Sigmoid colon (tissue), 6 donors: ENCODE measurements at regions not wholly inside any gene's neighbourhood (a gene's known extent, or its start where the extent isn't known, plus 50 kb on each side); places are given as distances from the start of the nearest gene placed in this dataset.

Source experiments
- DNase-seq: peaks from one replicate; pipeline ENCODE4 v3.0.0-alpha.2; 2019
- H3K27ac ChIP-seq, 4 donors: fragments of 200-600 bp; sonication (generic); one replicate each; pipeline ENCODE4 v1.5.1; 2016 to 2019; ENCODE audit warnings: mild to moderate bottlenecking in 1 of 4
- H3K27me3 ChIP-seq, 3 donors: fragments of 200-600 bp; sonication (generic); one replicate each; pipeline ENCODE4 v1.5.1; 2019; ENCODE audit warnings: mild to moderate bottlenecking in 1 of 3
- H3K36me3 ChIP-seq, 4 donors: fragments of 200-600 bp; sonication (generic); one replicate each; pipeline ENCODE4 v1.5.1; 2016 to 2019
- H3K4me1 ChIP-seq, 4 donors: fragments of 200-600 bp; sonication (generic); one replicate each; pipeline ENCODE4 v1.5.1; 2017 to 2019
- H3K4me3 ChIP-seq, 4 donors: fragments of 200-600 bp; sonication (generic); one replicate each; pipeline ENCODE4 v1.5.1; 2017 to 2019; ENCODE audit warnings: mild to moderate bottlenecking in 2 of 4, moderate library complexity in 1 of 4
- H3K9me3 ChIP-seq, 4 donors: fragments of 200-600 bp in 3 of 4; sonication (generic) in 3 of 4; one replicate each; pipeline versions ENCODE4 v1.5.1 to v1.6.1; 2013 to 2019
- CTCF ChIP-seq, 4 experiments: fragments of 450-650 bp in 3 of 4; fragments of 200-600 bp in 1 of 4; IDR thresholded peaks; one replicate each; pipeline ENCODE4 v1.5.1; 2016 to 2019; ENCODE audit warnings: antibody characterized with exemption in 4 of 4, mild to moderate bottlenecking in 3 of 4, moderate library complexity in 2 of 4
- EP300 ChIP-seq, 4 donors: sonication (generic); formaldehyde crosslinking; IDR thresholded peaks; one replicate each; pipeline ENCODE4 v1.6.1; 2017; ENCODE audit warnings: antibody characterized with exemption in 4 of 4
- POLR2A ChIP-seq, 2 donors: fragments of 450-650 bp; IDR thresholded peaks; one replicate each; pipeline ENCODE4 v1.6.1; 2016; ENCODE audit warnings: antibody characterized with exemption in 2 of 2, mild to moderate bottlenecking in 2 of 2, moderate library complexity in 2 of 2
- POLR2AphosphoS5 ChIP-seq, 4 donors: sonication (generic); formaldehyde crosslinking; IDR thresholded peaks; one replicate each; pipeline ENCODE4 v1.6.1; 2017; ENCODE audit warnings: antibody characterized with exemption in 4 of 4
- WGBS, 2 donors: extraction: QIAGEN DNeasy Blood & Tissue Kit; methylation state at CpG; one replicate each; pipeline ENCODE4 v1.1.7; 2013; 5-methylcytosine and 5-hydroxymethylcytosine counted together
- intact Hi-C: fragments of 100-400 bp; cut with DNase I; formaldehyde crosslinking; loops from one replicate; pipeline ENCODE4 v1.15.1; 2023
- donor health status: healthy with polysubstance abuse.
- donor health status: healthy.

- Histone ChIP-seq H3K36me3 (no peaks in the 10 kb centered on the region), H3K4me3 (no peak overlapping the region), H3K4me1 (no peaks in the 10 kb centered on the region), H3K9me3 (no peaks in the 10 kb centered on the region), H3K27me3 (no peaks in the 10 kb centered on the region), H3K27ac (no peak overlapping the region)
- WGBS, 2 donors: 82 to 84% methylated on average over 3 of the region's 3 CpGs
- DNase-seq: no peak
- TF ChIP-seq EP300 (IDR thresholded peaks at IDR 0.05) (no peak), POLR2AphosphoS5 (IDR thresholded peaks at IDR 0.05) (no peak), CTCF (IDR thresholded peaks at IDR 0.05) (no peak), POLR2A (IDR thresholded peaks at IDR 0.05) (no peak)
- intact Hi-C loops: no loop called here
Observed at GRCh38 chr14:66165337-66165736, 320.8 kb upstream of the CCDC196 start.

GRCh38 chr14:66174453-66174891 is 311.7 kb upstream of the CCDC196 start:
- H3K27ac ChIP-seq: no peak overlapping the region
- DNase-seq: no peak
- WGBS, 2 donors: 72 to 73% methylated on average over 1 of the region's 1 CpG
- no peaks in the 10 kb centered on the region for H3K27me3 ChIP-seq
- TF ChIP-seq POLR2A (IDR thresholded peaks at IDR 0.05) (no peak), POLR2AphosphoS5 (IDR thresholded peaks at IDR 0.05) (no peak), CTCF (IDR thresholded peaks at IDR 0.05) (no peak), EP300 (IDR thresholded peaks at IDR 0.05) (no peak)
- H3K36me3 ChIP-seq: no peaks in the 10 kb centered on the region
- intact Hi-C loops: no loop called here
- no peak overlapping the region for H3K4me3 ChIP-seq
- H3K9me3 ChIP-seq: no peaks in the 10 kb centered on the region
- no peaks in the 10 kb centered on the region for H3K4me1 ChIP-seq

- Histone ChIP-seq H3K27me3 (no peaks in the 10 kb centered on the region), H3K4me3 (no peak overlapping the region), H3K27ac (no peak overlapping the region), H3K36me3 (no peaks in the 10 kb centered on the region), H3K4me1 (no peaks in the 10 kb centered on the region), H3K9me3 (no peaks in the 10 kb centered on the region)
- no peak for TF ChIP-seq EP300 (IDR thresholded peaks at IDR 0.05)
- TF ChIP-seq CTCF (IDR thresholded peaks at IDR 0.05): no peak
- TF ChIP-seq POLR2A (IDR thresholded peaks at IDR 0.05): no peak
- TF ChIP-seq POLR2AphosphoS5 (IDR thresholded peaks at IDR 0.05): no peak
- intact Hi-C loops: no loop called here
- DNase-seq: no peak
- WGBS, 2 donors: 66 to 86% methylated on average over 1 of the region's 1 CpG
Observed at GRCh38 chr14:66177935-66178334, 308.2 kb upstream of the CCDC196 start.

- Histone ChIP-seq H3K27ac (no peak overlapping the region), H3K9me3 (no peaks in the 10 kb centered on the region), H3K4me1 (no peaks in the 10 kb centered on the region), H3K36me3 (no peaks in the 10 kb centered on the region), H3K27me3 (no peaks in the 10 kb centered on the region), H3K4me3 (no peak overlapping the region)
- TF ChIP-seq CTCF (IDR thresholded peaks at IDR 0.05): no peak
- TF ChIP-seq POLR2A (IDR thresholded peaks at IDR 0.05): no peak
- TF ChIP-seq EP300 (IDR thresholded peaks at IDR 0.05): no peak
- no peak for TF ChIP-seq POLR2AphosphoS5 (IDR thresholded peaks at IDR 0.05)
- WGBS, 2 donors: 64 to 82% methylated on average over 1 of the region's 1 CpG
- intact Hi-C loops: no loop called here
- DNase-seq: no peak
Observed at GRCh38 chr14:66196670-66197069, 289.5 kb upstream of the CCDC196 start.

GRCh38 chr14:66197276-66197675 is 288.9 kb upstream of the CCDC196 start:
- TF ChIP-seq EP300 (IDR thresholded peaks at IDR 0.05): no peak
- TF ChIP-seq POLR2A (IDR thresholded peaks at IDR 0.05): no peak
- TF ChIP-seq CTCF (IDR thresholded peaks at IDR 0.05): no peak
- TF ChIP-seq POLR2AphosphoS5 (IDR thresholded peaks at IDR 0.05): no peak

More at GRCh38 chr14:66197276-66197675, 288.9 kb upstream of the CCDC196 start:
- no peaks in the 10 kb centered on the region for H3K36me3 ChIP-seq
- no peak overlapping the region for H3K4me3 ChIP-seq
- no peaks in the 10 kb centered on the region for H3K9me3 ChIP-seq
- H3K27me3 ChIP-seq: no peaks in the 10 kb centered on the region
- DNase-seq: no peak
- intact Hi-C loops: no loop called here
- no peak overlapping the region for H3K27ac ChIP-seq
- H3K4me1 ChIP-seq: no peaks in the 10 kb centered on the region
